Ishikawa (cell line): ENCODE measurements at regions not wholly inside any gene's neighbourhood (a gene's known extent, or its start where the extent isn't known, plus 50 kb on each side); places are given as distances from the start of the nearest gene placed in this dataset.

ENCODE experiments used
- TAF1 ChIP-seq: IDR thresholded peaks from 2 replicates; pipeline ENCODE4 v1.6.1; 2012; ENCODE audit warnings: low read depth, mild to moderate bottlenecking
- YY1 ChIP-seq: IDR thresholded peaks from 2 replicates; pipeline ENCODE4 v1.6.1; 2012; ENCODE audit warnings: low read depth
- ZBTB7A ChIP-seq: IDR thresholded peaks from 2 replicates; pipeline ENCODE4 v1.6.1; 2012; ENCODE audit warnings: low read depth
- TF ChIP-seq, protein P1 (sequence below): IDR thresholded peaks from 2 replicates; pipeline ENCODE4 v1.6.1; 2012

DNA sequence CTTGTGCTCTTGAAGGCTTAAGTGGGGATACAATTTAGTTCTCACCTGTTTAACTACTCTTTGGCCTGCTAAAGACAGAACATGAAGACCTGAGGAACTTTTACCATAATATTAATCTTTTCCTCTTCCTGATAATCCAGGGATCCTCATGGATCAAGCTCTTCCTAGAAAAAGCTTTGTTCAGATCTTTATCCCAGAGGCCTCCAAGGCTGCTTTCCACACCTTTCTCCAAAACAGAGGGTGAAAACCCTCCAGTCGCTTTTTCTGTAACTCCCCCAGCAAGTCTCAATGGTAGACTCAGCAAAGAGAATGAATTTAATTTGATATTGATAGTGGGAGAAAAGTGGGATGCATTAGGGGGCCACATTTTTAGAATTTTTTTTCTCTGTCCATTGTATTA is 203.6 kb downstream of the CGGBP1 start:
- TF ChIP-seq, protein P1, sequence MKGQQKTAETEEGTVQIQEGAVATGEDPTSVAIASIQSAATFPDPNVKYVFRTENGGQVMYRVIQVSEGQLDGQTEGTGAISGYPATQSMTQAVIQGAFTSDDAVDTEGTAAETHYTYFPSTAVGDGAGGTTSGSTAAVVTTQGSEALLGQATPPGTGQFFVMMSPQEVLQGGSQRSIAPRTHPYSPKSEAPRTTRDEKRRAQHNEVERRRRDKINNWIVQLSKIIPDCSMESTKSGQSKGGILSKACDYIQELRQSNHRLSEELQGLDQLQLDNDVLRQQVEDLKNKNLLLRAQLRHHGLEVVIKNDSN = no peak
- TF ChIP-seq ZBTB7A = no peak
- TF ChIP-seq YY1 = no peak
- no peak for TF ChIP-seq TAF1
